Endodermal cell (in vitro differentiated cells): ENCODE measurements at regions not wholly inside any gene's neighbourhood (a gene's known extent, or its start where the extent isn't known, plus 50 kb on each side); places are given as distances from the start of the nearest gene placed in this dataset.

Source experiments
- DNase-seq: peaks from one replicate; pipeline ENCODE4 v3.0.0-alpha.2; 2017
- H3K27ac ChIP-seq: 2 replicates; pipeline ENCODE4 v1.5.1; 2013; ENCODE audit warnings: mild to moderate bottlenecking, low read depth, low read length, moderate library complexity
- H3K27me3 ChIP-seq: 2 replicates; pipeline ENCODE4 v1.6.1; 2013; ENCODE audit warnings: mild to moderate bottlenecking, low read length, moderate library complexity; ENCODE audit not compliant: insufficient read depth, control insufficient read depth, poor library complexity, severe bottlenecking
- H3K36me3 ChIP-seq: 2 replicates; pipeline ENCODE4 v1.7.0; 2013; ENCODE audit warnings: mild to moderate bottlenecking, low read length, moderate library complexity; ENCODE audit not compliant: control insufficient read depth, insufficient read depth
- H3K4me1 ChIP-seq: one replicate; pipeline ENCODE4 v1.7.0; 2013; ENCODE audit warnings: low read length; ENCODE audit not compliant: control insufficient read depth, insufficient read depth
- H3K4me3 ChIP-seq: 2 replicates; pipeline ENCODE4 v1.5.1; 2013; ENCODE audit warnings: mild to moderate bottlenecking, low read length, moderate library complexity
- H3K9ac ChIP-seq: 2 replicates; pipeline ENCODE4 v1.6.1; 2013; ENCODE audit warnings: mild to moderate bottlenecking, low read length, moderate library complexity; ENCODE audit not compliant: poor library complexity, severe bottlenecking; ENCODE audit errors: extremely low read depth
- H3K9me3 ChIP-seq: 2 replicates; pipeline ENCODE4 v1.6.1; 2013; ENCODE audit warnings: mild to moderate bottlenecking, low read length, moderate library complexity; ENCODE audit not compliant: control insufficient read depth
- H3K27ac Mint-ChIP-seq: 2 replicates; pipeline ENCODE4 v1.8.0; 2020; ENCODE audit warnings: mixed read lengths
- H3K27me3 Mint-ChIP-seq: 2 replicates; pipeline ENCODE4 v1.8.0; 2021; ENCODE audit warnings: mild to moderate bottlenecking, mixed read lengths; ENCODE audit not compliant: insufficient read depth
- H3K36me3 Mint-ChIP-seq: 2 replicates; pipeline ENCODE4 v1.8.0; 2020; ENCODE audit warnings: low read depth, mixed read lengths
- H3K4me1 Mint-ChIP-seq: 2 replicates; pipeline ENCODE4 v1.8.0; 2020; ENCODE audit warnings: mixed read lengths
- H3K4me3 Mint-ChIP-seq: 2 replicates; pipeline ENCODE4 v1.8.0; 2020; ENCODE audit warnings: mild to moderate bottlenecking, moderate library complexity, mixed read lengths
- H3K9me3 Mint-ChIP-seq: 2 replicates; pipeline ENCODE4 v1.8.0; 2020; ENCODE audit warnings: mild to moderate bottlenecking, mixed read lengths
- WGBS, 2 experiments: methylation state at CpG; one replicate each; pipeline versions ENCODE4 v1.1.5 to v1.1.7; 2013; ENCODE audit warnings: missing lambda C conversion rate in 2 of 2, mixed read lengths in 1 of 2; ENCODE audit not compliant: insufficient coverage in 1 of 2, insufficient read length in 1 of 2; 5-methylcytosine and 5-hydroxymethylcytosine counted together
- TF ChIP-seq, protein P1 (sequence below): fragments of 200-600 bp; sonication (generic); conservative IDR thresholded peaks from 2 replicates; pipeline ENCODE4 v1.5.0; 2021; ENCODE audit warnings: antibody characterized with exemption, mild to moderate bottlenecking

DNA sequence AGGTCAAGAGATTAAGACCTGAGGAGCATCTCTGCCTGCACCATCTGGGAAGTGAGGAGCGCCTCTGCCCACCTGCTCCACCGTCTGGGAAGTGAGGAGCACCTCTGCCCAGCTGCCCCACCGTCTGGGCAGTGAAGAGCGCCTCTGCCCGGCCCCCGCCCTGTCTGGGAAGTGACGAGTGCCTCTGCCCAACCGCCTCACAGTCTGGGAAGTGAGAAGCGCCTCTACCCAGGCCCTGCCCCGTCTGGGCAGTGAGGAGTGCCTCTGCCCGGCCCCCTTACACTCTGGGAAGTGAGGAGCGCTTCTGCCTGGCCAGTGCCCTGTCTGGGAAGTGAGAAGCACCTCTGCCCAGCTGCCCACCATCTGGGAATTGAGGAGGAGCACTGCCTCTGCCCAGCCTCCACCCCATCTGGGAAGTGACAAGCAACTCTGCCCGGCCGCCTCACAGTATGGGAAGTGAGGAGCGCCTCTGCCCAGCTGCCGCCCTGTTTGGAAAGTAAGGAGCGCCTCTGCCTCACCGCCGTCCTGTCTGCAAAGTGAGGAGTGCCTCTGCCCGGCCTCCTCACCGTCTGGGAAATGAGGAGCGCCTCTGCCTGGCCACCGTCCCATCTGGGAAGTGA is 270.4 kb upstream of the NRSN1 start:
- Histone ChIP-seq H3K9me3 (peaks cover 6% of the 10 kb centered on the region), H3K27ac (no peak overlapping the region), H3K9ac (no peak overlapping the region), H3K4me3 (no peak overlapping the region), H3K36me3 (no peaks in the 10 kb centered on the region), H3K4me1 (no peaks in the 10 kb centered on the region), H3K27me3 (no peaks in the 10 kb centered on the region)
- TF ChIP-seq, protein P1, sequence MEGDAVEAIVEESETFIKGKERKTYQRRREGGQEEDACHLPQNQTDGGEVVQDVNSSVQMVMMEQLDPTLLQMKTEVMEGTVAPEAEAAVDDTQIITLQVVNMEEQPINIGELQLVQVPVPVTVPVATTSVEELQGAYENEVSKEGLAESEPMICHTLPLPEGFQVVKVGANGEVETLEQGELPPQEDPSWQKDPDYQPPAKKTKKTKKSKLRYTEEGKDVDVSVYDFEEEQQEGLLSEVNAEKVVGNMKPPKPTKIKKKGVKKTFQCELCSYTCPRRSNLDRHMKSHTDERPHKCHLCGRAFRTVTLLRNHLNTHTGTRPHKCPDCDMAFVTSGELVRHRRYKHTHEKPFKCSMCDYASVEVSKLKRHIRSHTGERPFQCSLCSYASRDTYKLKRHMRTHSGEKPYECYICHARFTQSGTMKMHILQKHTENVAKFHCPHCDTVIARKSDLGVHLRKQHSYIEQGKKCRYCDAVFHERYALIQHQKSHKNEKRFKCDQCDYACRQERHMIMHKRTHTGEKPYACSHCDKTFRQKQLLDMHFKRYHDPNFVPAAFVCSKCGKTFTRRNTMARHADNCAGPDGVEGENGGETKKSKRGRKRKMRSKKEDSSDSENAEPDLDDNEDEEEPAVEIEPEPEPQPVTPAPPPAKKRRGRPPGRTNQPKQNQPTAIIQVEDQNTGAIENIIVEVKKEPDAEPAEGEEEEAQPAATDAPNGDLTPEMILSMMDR = no peak
- 94 to 100% methylated on average over 4 to 23 of the region's 23 CpGs for WGBS, 2 experiments
- Mint-ChIP-seq H3K27ac (no peak overlapping the region), H3K4me3 (no peak overlapping the region), H3K36me3 (peaks cover 3% of the 10 kb centered on the region), H3K27me3 (no peaks in the 10 kb centered on the region), H3K4me1 (no peaks in the 10 kb centered on the region), H3K9me3 (peaks cover 30% of the 10 kb centered on the region)
- no peak for DNase-seq

DNA sequence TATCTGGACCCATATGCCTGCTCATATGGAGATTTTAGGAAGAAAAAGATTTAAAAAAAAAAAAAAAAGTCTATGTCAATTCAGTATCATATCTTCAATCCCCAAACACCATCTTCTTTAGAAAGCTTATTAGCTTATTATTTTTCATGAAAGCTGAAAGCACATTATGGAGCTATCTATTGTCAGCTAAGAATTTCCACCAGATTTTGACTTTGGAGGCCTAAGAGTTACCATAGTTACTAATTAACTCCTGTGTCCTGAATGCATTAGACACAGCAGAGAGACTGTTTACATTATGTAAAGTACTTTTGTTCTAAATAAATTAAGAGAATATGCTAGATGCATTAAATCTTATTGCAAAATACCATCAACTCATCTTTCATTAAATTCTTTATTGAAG is 255.5 kb upstream of the NRSN1 start:
- Mint-ChIP-seq H3K4me3 (no peak overlapping the region), H3K4me1 (peaks cover 7% of the 10 kb centered on the region), H3K27ac (no peak overlapping the region), H3K9me3 (peaks cover 9% of the 10 kb centered on the region), H3K36me3 (no peaks in the 10 kb centered on the region), H3K27me3 (no peaks in the 10 kb centered on the region)
- H3K9me3 ChIP-seq = no peaks in the 10 kb centered on the region
- no peak overlapping the region for H3K9ac ChIP-seq
- no peak for DNase-seq
- H3K36me3 ChIP-seq = no peaks in the 10 kb centered on the region
- H3K4me1 ChIP-seq = peaks cover 10% of the 10 kb centered on the region
- TF ChIP-seq, protein P1 = no peak
- no peak overlapping the region for H3K27ac ChIP-seq
- H3K27me3 ChIP-seq = no peaks in the 10 kb centered on the region
- no peak overlapping the region for H3K4me3 ChIP-seq

DNA sequence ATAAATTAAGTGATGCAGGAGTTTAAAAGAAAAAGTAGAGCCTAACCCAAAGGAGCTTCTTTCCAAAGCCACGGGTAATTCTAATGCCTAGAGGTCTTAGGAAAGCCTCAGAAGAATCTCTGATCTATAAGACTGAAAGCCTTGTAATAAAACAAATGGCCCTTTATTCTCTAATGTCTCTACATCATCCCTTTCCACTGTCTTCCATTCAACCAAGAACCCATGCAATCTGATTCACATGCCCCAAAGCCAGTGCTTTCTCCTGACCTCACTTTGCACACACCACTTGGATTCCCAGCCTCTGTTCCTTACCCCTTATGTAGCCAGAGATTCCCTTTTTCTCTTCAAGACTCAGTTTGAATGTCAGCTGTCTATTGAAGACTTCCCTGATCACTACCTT is 252.9 kb upstream of the NRSN1 start:
- Mint-ChIP-seq H3K27ac (no peak overlapping the region), H3K36me3 (no peaks in the 10 kb centered on the region), H3K4me3 (no peak overlapping the region), H3K9me3 (no peaks in the 10 kb centered on the region), H3K4me1 (peaks cover 7% of the 10 kb centered on the region), H3K27me3 (no peaks in the 10 kb centered on the region)
- TF ChIP-seq, protein P1 = no peak
- peaks cover 10% of the 10 kb centered on the region for H3K4me1 ChIP-seq
- no peaks in the 10 kb centered on the region for H3K9me3 ChIP-seq
- no peaks in the 10 kb centered on the region for H3K36me3 ChIP-seq
- WGBS, 2 experiments = 84 to 100% methylated on average over 1 of the region's 1 CpG
- no peak overlapping the region for H3K9ac ChIP-seq
- no peak overlapping the region for H3K27ac ChIP-seq
- no peaks in the 10 kb centered on the region for H3K27me3 ChIP-seq
- DNase-seq = no peak
- H3K4me3 ChIP-seq = no peak overlapping the region
